ENCODE measurements at regions not wholly inside any gene's neighbourhood (a gene's known extent, or its start where the extent isn't known, plus 50 kb on each side); places are given as distances from the start of the nearest gene placed in this dataset.

GRCh38 chr6:6771964-6772363, 183.4 kb downstream of the LY86 start:
- no peak for TF ChIP-seq GATA2 (IDR thresholded peaks at IDR 0.05; ENCODE audit: low read depth, low read length)
- TF ChIP-seq GATA3 (IDR thresholded peaks at IDR 0.05; ENCODE audit: low read depth, low read length): no peak

Data from SH-SY5Y (cell line).